Psoas muscle (tissue), 7 donors: ENCODE measurements at regions not wholly inside any gene's neighbourhood (a gene's known extent, or its start where the extent isn't known, plus 50 kb on each side); places are given as distances from the start of the nearest gene placed in this dataset.

Experiments
- ATAC-seq, 4 donors: fragments of 200-7000 bp; cut with Tn5 transposase; one replicate each; pipeline ENCODE4 v1.9.1; 2020; ENCODE audit warnings: moderate library complexity in 3 of 4, mild to moderate bottlenecking in 2 of 4
- DNase-seq, 2 donors: peaks; one replicate each; pipeline ENCODE4 v3.0.0-alpha.2; 2020
- H3K27ac ChIP-seq: fragments of 200-600 bp; one replicate; pipeline ENCODE4 v1.8.0; 2022
- H3K27me3 ChIP-seq, 3 donors: fragments of 200-600 bp in 1 of 3; one replicate each; pipeline versions ENCODE4 v1.6.1 to v1.8.0; 2013 to 2022; ENCODE audit warnings: low read length in 2 of 3, mild to moderate bottlenecking in 2 of 3, moderate library complexity in 1 of 3; ENCODE audit not compliant: insufficient read depth in 3 of 3
- H3K36me3 ChIP-seq, 2 donors: fragments of 200-600 bp in 1 of 2; one replicate each; pipeline versions ENCODE4 v1.6.1 to v1.8.0; 2013 to 2022; ENCODE audit warnings: low read depth in 1 of 2, mild to moderate bottlenecking in 1 of 2, moderate library complexity in 1 of 2; ENCODE audit not compliant: insufficient read depth in 1 of 2
- H3K4me1 ChIP-seq: fragments of 200-600 bp; one replicate; pipeline ENCODE4 v1.8.0; 2022
- H3K4me3 ChIP-seq: fragments of 200-600 bp; one replicate; pipeline ENCODE4 v1.8.0; 2022; ENCODE audit warnings: mild to moderate bottlenecking
- H3K9me3 ChIP-seq: fragments of 200-600 bp; one replicate; pipeline ENCODE4 v1.8.0; 2022
- WGBS, 3 donors: extraction: QIAGEN DNeasy Blood & Tissue Kit; methylation state at CpG; one replicate each; pipeline versions ENCODE4 v1.1.6 to v1.1.7; 2013; 5-methylcytosine and 5-hydroxymethylcytosine counted together
- intact Hi-C, 2 donors: fragments of 100-400 bp; cut with DNase I; formaldehyde crosslinking; loops; one replicate each; pipeline versions ENCODE4 v1.11.0 to v1.14.2; 2022
- TF ChIP-seq, protein P1 (sequence below): fragments of 200-600 bp; IDR thresholded peaks from one replicate; pipeline ENCODE4 v1.8.0; 2022; ENCODE audit warnings: antibody characterized with exemption
- donor health status: healthy with polysubstance abuse.
- donor health status: DM: no; HTN: no; CAD: no; lungs with moderate emphysema.
- donor health status: Bipolar disorder and iron deficiency.
- donor health status: healthy.
- donor health status: DM: yes; HTN: yes; CAD: no.
- donor health status: DM: no; HTN: no; CAD: no.
- donor health status: DM: yes; HTN: yes; CAD: no.

DNA sequence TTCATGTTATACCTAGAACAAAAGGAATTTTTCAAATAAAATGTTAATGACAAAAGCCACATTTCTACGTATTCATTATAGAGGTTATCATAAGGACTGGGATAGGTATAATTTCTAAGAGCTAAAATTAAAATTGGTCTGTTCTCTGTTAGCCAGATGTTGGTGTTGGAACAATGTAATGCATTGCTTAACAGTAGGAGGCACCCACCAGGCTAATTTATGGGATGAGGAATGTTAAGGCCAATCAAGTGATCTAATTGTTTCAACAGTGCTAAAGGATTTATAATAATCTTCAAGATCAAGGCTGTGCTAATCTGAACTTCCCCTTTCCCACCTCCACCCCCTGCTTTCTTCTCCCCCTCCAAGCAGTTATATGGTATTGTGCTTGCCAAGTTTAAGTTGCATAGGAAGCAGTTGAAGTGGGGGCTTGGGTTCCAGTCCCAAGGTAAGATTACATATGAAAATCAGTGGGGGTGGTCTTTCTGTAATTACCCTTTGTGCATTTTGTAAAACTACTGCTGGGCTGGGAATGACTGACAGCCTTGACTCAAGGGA, 89.2 kb upstream of the BACH2 start:
- no peak for DNase-seq
- no peak for ATAC-seq
- TF ChIP-seq, protein P1, sequence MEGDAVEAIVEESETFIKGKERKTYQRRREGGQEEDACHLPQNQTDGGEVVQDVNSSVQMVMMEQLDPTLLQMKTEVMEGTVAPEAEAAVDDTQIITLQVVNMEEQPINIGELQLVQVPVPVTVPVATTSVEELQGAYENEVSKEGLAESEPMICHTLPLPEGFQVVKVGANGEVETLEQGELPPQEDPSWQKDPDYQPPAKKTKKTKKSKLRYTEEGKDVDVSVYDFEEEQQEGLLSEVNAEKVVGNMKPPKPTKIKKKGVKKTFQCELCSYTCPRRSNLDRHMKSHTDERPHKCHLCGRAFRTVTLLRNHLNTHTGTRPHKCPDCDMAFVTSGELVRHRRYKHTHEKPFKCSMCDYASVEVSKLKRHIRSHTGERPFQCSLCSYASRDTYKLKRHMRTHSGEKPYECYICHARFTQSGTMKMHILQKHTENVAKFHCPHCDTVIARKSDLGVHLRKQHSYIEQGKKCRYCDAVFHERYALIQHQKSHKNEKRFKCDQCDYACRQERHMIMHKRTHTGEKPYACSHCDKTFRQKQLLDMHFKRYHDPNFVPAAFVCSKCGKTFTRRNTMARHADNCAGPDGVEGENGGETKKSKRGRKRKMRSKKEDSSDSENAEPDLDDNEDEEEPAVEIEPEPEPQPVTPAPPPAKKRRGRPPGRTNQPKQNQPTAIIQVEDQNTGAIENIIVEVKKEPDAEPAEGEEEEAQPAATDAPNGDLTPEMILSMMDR = no peak
- H3K27ac ChIP-seq = no peak overlapping the region
- H3K9me3 ChIP-seq = no peaks in the 10 kb centered on the region
- 94 to 98% (median 96%) methylated on average over 1 of the region's 1 CpG for WGBS, 3 donors
- H3K4me3 ChIP-seq = no peak overlapping the region
- H3K27me3 ChIP-seq = no peaks in the 10 kb centered on the region
- intact Hi-C loops = loop anchor here in 1 of 2 donors (5.0 kb wide), 1 partner anchor 89 kb away; the partner anchor contains the start of gene BACH2
- H3K36me3 ChIP-seq = no peaks in the 10 kb centered on the region
- peaks cover 6% of the 10 kb centered on the region for H3K4me1 ChIP-seq

GRCh38 chr6:90384720-90385119, 88.1 kb upstream of the BACH2 start:
- H3K36me3 ChIP-seq = no peaks in the 10 kb centered on the region
- DNase-seq = no peak
- no peak overlapping the region for H3K4me3 ChIP-seq
- TF ChIP-seq, protein P1 = no peak
- H3K27me3 ChIP-seq = no peaks in the 10 kb centered on the region
- H3K9me3 ChIP-seq = no peaks in the 10 kb centered on the region
- intact Hi-C loops = loop anchor here in 1 of 2 donors (5.0 kb wide), 1 partner anchor 87 kb away; the partner anchor contains the start of gene BACH2
- 69 to 72% (median 70%) methylated on average over 5 of the region's 5 CpGs for WGBS, 3 donors
- H3K27ac ChIP-seq = no peak overlapping the region
- ATAC-seq = no peak
- H3K4me1 ChIP-seq = peaks cover 6% of the 10 kb centered on the region

DNA sequence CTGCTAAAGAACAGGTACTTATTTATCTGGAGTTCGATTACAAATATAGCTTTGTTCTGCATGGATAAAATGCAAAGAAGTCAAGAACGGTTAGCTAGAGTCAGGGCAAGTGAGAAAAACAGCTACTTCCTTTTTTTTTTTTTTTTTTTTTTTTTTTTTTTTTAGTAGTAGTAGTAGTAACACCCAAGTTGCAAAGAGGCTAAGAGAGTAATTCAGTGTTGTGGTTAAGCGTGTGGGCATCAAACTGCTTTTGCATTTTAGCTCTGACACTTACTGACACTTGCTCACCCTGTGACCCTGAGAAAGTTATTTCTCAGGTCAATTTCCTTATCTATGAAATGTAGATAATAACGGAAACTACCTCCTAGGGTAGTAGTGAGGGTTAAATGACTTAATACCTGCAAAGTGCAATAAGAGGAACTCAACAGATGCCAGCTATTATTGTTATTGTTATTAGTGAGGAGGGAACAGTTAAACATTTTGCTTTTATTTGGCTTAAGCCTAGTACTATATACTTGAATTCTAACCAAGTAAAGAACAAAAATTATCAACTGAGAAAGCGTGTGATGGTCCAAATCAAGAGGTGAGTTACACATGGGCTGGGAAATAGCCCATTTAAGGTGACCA, 86.7 kb upstream of the BACH2 start:
- Histone ChIP-seq H3K4me3 (no peak overlapping the region), H3K27ac (no peak overlapping the region), H3K36me3 (no peaks in the 10 kb centered on the region), H3K4me1 (peaks cover 6% of the 10 kb centered on the region), H3K9me3 (no peaks in the 10 kb centered on the region), H3K27me3 (no peaks in the 10 kb centered on the region)
- 60 to 68% (median 62%) methylated on average over 5 of the region's 5 CpGs for WGBS, 3 donors
- TF ChIP-seq, protein P1 = no peak
- ATAC-seq (no peak), DNase-seq (no peak)
- intact Hi-C loops = no loop called here

- TF ChIP-seq, protein P1 = no peak
- Histone ChIP-seq H3K4me3 (no peak overlapping the region), H3K27ac (no peak overlapping the region), H3K36me3 (no peaks in the 10 kb centered on the region), H3K9me3 (no peaks in the 10 kb centered on the region), H3K27me3 (no peaks in the 10 kb centered on the region), H3K4me1 (peaks cover 6% of the 10 kb centered on the region)
- WGBS, 3 donors = 62 to 72% (median 64%) methylated on average over 6 of the region's 6 CpGs
- ATAC-seq (no peak), DNase-seq (no peak)
- intact Hi-C loops = no loop called here
These were observed 86.1 kb upstream of the BACH2 start for GRCh38 chr6:90382760-90383159.
